Dendritic cell treated with granulocyte-macrophage colony-stimulating factor and Interleukin-4, amounts not matched to agents 40 ng/mL and 50 ng/mL, for 4 days (primary cell): ENCODE measurements at regions not wholly inside any gene's neighbourhood (a gene's known extent, or its start where the extent isn't known, plus 50 kb on each side); places are given as distances from the start of the nearest gene placed in this dataset.
"Not testable (repeated sequence)": the region's sequence is repeated elsewhere in the genome, so short reads cannot be mapped to it uniquely, and the experiment has no call there.

Experiments
- H3K27ac Mint-ChIP-seq: one replicate; pipeline ENCODE4 v1.8.0; 2022; ENCODE audit warnings: mild to moderate bottlenecking, mixed read lengths
- H3K27me3 Mint-ChIP-seq: one replicate; pipeline ENCODE4 v1.8.0; 2022; ENCODE audit warnings: mild to moderate bottlenecking, mixed read lengths
- H3K36me3 Mint-ChIP-seq: one replicate; pipeline ENCODE4 v1.8.0; 2022; ENCODE audit warnings: low read depth, mixed read lengths
- H3K4me1 Mint-ChIP-seq: one replicate; pipeline ENCODE4 v1.8.0; 2022; ENCODE audit warnings: low read depth, mixed read lengths
- H3K4me3 Mint-ChIP-seq: one replicate; pipeline ENCODE4 v1.8.0; 2022; ENCODE audit warnings: mild to moderate bottlenecking, moderate library complexity, mixed read lengths
- H3K9me3 Mint-ChIP-seq: one replicate; pipeline ENCODE4 v1.8.0; 2022; ENCODE audit warnings: mixed read lengths
- intact Hi-C: fragments of 100-400 bp; cut with micrococcal nuclease; formaldehyde crosslinking; loops from one replicate; pipeline ENCODE4 v1.15.0; 2022

- Mint-ChIP-seq H3K4me3 (no peak overlapping the region), H3K4me1 (no peaks in the 10 kb centered on the region), H3K36me3 (no peaks in the 10 kb centered on the region), H3K27ac (no peak overlapping the region), H3K9me3 (peaks cover 10% of the 10 kb centered on the region), H3K27me3 (no peaks in the 10 kb centered on the region)
- intact Hi-C loops = no loop called here
These were observed 1597.3 kb downstream of the CDH8 start for GRCh38 chr16:60438894-60439293.

- peaks cover 10% of the 10 kb centered on the region for H3K9me3 Mint-ChIP-seq
These were observed 1603.8 kb downstream of the CDH8 start for GRCh38 chr16:60432472-60432871.

GRCh38 chr16:60419859-60420258 lies 1616.4 kb downstream of the CDH8 start:
- intact Hi-C loops = no loop called here
- Mint-ChIP-seq H3K27me3 (no peaks in the 10 kb centered on the region), H3K4me3 (no peak overlapping the region), H3K9me3 (peaks cover 9% of the 10 kb centered on the region), H3K27ac (no peak overlapping the region), H3K36me3 (no peaks in the 10 kb centered on the region), H3K4me1 (no peaks in the 10 kb centered on the region)

More at GRCh38 chr16:60432472-60432871, 1603.8 kb downstream of the CDH8 start:
- Mint-ChIP-seq H3K36me3 (no peaks in the 10 kb centered on the region), H3K4me3 (no peak overlapping the region), H3K27ac (no peak overlapping the region), H3K27me3 (no peaks in the 10 kb centered on the region), H3K4me1 (no peaks in the 10 kb centered on the region)
- intact Hi-C loops = no loop called here

GRCh38 chr16:60414613-60415012 lies 1621.6 kb downstream of the CDH8 start:
- peaks cover 9% of the 10 kb centered on the region for H3K9me3 Mint-ChIP-seq
- H3K27me3 Mint-ChIP-seq = no peaks in the 10 kb centered on the region
- intact Hi-C loops = no loop called here
- no peak overlapping the region for H3K4me3 Mint-ChIP-seq
- H3K4me1 Mint-ChIP-seq = no peaks in the 10 kb centered on the region
- no peaks in the 10 kb centered on the region for H3K36me3 Mint-ChIP-seq
- no peak overlapping the region for H3K27ac Mint-ChIP-seq

DNA sequence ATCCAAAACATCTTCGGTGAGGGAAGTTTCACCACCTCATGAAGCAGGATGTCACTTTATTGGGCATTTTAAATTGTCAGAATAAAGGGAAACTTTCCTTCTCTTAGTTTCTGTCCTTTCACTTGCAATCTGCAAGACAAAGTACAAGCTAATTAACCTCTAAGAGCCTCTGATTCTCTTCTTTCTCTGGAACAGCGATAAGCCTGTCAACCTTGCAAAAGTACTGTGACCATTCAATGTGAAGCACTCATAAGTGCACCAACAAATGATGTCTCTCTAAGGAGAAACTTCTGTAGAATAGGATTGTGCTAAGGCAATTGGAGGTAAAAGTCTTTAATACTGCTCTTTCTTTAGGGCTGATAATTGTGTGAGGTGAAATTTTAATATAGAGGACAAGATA lies 1622.3 kb downstream of the CDH8 start:
- Mint-ChIP-seq H3K27ac (no peak overlapping the region), H3K27me3 (no peaks in the 10 kb centered on the region), H3K36me3 (no peaks in the 10 kb centered on the region), H3K4me1 (no peaks in the 10 kb centered on the region), H3K9me3 (peaks cover 9% of the 10 kb centered on the region), H3K4me3 (no peak overlapping the region)
- intact Hi-C loops = no loop called here

GRCh38 chr16:60407606-60408005 lies 1628.6 kb downstream of the CDH8 start:
- Mint-ChIP-seq H3K4me3 (no peak overlapping the region), H3K9me3 (peaks cover 7% of the 10 kb centered on the region), H3K4me1 (no peaks in the 10 kb centered on the region), H3K27ac (no peak overlapping the region), H3K36me3 (no peaks in the 10 kb centered on the region), H3K27me3 (no peaks in the 10 kb centered on the region)
- intact Hi-C loops = no loop called here

GRCh38 chr16:60407034-60407433 lies 1629.2 kb downstream of the CDH8 start:
- H3K4me1 Mint-ChIP-seq = no peaks in the 10 kb centered on the region
- no peaks in the 10 kb centered on the region for H3K36me3 Mint-ChIP-seq
- no peak overlapping the region for H3K4me3 Mint-ChIP-seq
- H3K27ac Mint-ChIP-seq = no peak overlapping the region
- H3K9me3 Mint-ChIP-seq = peaks cover 7% of the 10 kb centered on the region
- no peaks in the 10 kb centered on the region for H3K27me3 Mint-ChIP-seq
- intact Hi-C loops = no loop called here

DNA sequence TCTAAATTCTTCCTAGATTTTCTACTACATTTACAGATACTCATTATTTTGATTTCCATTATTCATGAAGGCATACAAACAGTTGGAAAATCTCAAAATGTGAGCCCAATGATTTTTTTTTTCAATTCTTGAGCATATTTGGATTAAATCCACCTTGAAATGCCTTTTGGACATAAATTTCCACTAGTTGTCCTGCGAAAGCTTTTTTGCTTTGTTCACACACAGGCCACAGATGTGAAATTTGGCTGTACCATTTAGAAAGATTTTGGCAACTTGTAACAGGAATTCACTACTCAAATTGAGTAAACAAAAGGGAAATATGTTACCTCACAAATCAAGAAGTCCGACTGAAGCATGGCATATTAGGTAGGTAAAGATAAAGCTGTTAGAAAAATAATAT lies 1631.0 kb downstream of the CDH8 start:
- Mint-ChIP-seq H3K9me3 (peaks cover 7% of the 10 kb centered on the region), H3K27ac (no peak overlapping the region), H3K36me3 (no peaks in the 10 kb centered on the region), H3K4me3 (no peak overlapping the region), H3K4me1 (no peaks in the 10 kb centered on the region), H3K27me3 (no peaks in the 10 kb centered on the region)
- intact Hi-C loops = no loop called here

DNA sequence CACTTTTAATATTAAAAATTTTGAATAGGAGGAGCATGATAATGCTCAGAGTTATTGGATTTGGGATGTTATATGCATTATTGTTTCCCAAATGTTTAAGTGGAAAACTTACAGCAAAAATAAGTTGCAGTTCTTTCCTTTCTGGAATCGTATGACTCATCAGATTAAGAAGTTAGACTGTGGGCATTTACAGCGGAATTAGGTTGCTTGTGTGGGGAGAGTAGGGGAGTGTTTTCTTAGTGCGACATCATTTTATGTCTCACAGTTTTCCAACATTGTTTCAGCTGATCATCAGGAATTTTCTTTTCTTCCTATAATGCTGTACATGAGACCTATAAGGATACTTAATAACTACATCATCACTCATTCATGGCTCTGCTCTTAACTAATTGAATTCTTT lies 1631.8 kb downstream of the CDH8 start:
- H3K4me3 Mint-ChIP-seq = no peak overlapping the region
- intact Hi-C loops = no loop called here
- no peaks in the 10 kb centered on the region for H3K27me3 Mint-ChIP-seq
- H3K4me1 Mint-ChIP-seq = no peaks in the 10 kb centered on the region
- H3K36me3 Mint-ChIP-seq = no peaks in the 10 kb centered on the region
- H3K9me3 Mint-ChIP-seq = peaks cover 7% of the 10 kb centered on the region
- H3K27ac Mint-ChIP-seq = no peak overlapping the region

DNA sequence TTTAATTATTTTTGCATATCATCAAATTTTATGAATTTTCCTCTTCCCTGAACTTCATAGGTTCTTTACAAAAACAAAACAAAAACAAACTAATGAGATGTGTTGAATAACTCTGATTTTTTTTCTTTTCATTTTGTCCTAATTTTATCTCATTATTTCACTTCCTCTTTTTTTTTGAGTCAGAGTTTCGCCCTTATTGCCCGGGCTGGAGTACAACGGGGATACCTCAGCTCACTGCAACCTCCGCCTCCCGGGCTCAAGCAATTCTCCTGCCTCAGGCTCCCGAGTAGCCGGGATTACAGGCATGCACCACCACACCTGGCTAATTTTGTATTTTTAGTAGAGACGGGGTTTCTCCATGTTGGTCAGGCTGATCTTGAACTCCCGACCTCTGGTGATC lies 1633.3 kb downstream of the CDH8 start:
- H3K9me3 Mint-ChIP-seq, intact Hi-C loops, H3K4me1 Mint-ChIP-seq, H3K27ac Mint-ChIP-seq, H3K36me3 Mint-ChIP-seq, H3K27me3 Mint-ChIP-seq, H3K4me3 Mint-ChIP-seq: not testable (repeated sequence)

GRCh38 chr16:60392380-60392779 lies 1643.9 kb downstream of the CDH8 start:
- no peaks in the 10 kb centered on the region for H3K36me3 Mint-ChIP-seq
- H3K27me3 Mint-ChIP-seq = no peaks in the 10 kb centered on the region
- H3K9me3 Mint-ChIP-seq = no peaks in the 10 kb centered on the region
- H3K4me1 Mint-ChIP-seq = no peaks in the 10 kb centered on the region
- intact Hi-C loops = no loop called here
- no peak overlapping the region for H3K27ac Mint-ChIP-seq
- no peak overlapping the region for H3K4me3 Mint-ChIP-seq

DNA sequence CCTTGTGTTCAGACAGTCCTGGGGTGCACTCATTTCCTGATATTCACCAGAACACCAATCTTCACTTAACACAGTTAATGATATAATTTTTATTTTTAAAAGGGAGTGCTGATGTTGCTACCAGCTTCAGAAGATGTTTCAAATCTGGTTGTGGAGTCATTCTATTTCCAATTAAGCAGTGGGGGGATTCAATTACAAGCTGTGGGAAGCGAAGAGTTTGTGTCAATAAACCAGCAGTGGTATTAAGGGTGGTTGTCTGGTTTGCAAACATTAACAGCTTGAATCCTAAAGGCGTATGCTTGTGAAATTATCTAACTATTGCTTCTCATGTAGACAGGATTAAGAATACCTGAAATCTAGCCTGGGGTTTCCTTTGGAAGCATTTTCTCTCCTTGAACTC lies 1637.5 kb upstream of the GOT2 start:
- Mint-ChIP-seq H3K4me3 (no peak overlapping the region), H3K27me3 (no peaks in the 10 kb centered on the region), H3K4me1 (no peaks in the 10 kb centered on the region), H3K27ac (no peak overlapping the region), H3K36me3 (no peaks in the 10 kb centered on the region), H3K9me3 (peaks cover 9% of the 10 kb centered on the region)
- intact Hi-C loops = no loop called here

DNA sequence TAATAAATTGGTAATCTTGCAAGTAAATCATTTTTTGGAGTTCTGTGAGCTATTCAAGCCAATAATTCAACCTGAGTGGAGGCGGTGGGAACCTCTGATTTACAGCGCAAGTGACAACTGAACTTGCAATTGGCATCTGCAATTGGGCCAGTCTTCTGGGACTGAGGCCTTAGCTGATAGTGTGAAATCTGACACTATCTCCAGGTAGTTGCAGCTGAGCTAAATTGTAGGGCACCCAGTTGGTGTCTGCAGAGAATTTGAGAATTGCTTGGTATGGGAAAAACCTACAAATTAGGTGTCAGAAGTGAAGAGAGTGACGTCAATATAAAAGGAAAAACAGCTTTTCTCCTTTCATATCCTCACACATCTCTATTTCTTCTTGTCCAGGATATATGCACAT lies 1633.6 kb upstream of the GOT2 start:
- Mint-ChIP-seq H3K4me3 (no peak overlapping the region), H3K4me1 (no peaks in the 10 kb centered on the region), H3K27ac (no peak overlapping the region), H3K27me3 (no peaks in the 10 kb centered on the region), H3K36me3 (no peaks in the 10 kb centered on the region), H3K9me3 (peaks cover 9% of the 10 kb centered on the region)
- intact Hi-C loops = no loop called here

DNA sequence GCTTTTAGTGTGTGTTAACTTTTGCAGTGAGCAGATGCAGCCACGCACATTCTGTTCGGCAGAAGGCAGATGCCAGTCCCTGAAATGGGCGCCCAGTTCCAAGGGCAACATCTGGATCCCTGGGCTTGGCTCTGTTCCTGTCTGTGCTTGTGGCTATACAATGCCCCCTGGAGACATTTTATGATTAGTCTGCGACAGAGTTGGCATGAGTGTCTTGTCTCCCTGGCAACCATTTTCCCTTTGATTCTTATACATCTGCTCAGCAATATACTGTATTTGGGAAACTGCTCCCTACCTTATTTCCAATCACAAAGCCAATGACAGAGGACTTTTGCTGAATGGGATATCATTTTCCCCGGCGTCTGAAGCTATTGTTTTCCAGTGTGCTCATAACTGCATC lies 1629.5 kb upstream of the GOT2 start:
- Mint-ChIP-seq H3K9me3 (peaks cover 12% of the 10 kb centered on the region), H3K4me3 (no peak overlapping the region), H3K36me3 (no peaks in the 10 kb centered on the region), H3K4me1 (no peaks in the 10 kb centered on the region), H3K27me3 (no peaks in the 10 kb centered on the region), H3K27ac (no peak overlapping the region)
- intact Hi-C loops = no loop called here

GRCh38 chr16:60359866-60360265 lies 1625.8 kb upstream of the GOT2 start:
- H3K27ac Mint-ChIP-seq, intact Hi-C loops: not testable (repeated sequence)
- peaks cover 18% of the 10 kb centered on the region for H3K9me3 Mint-ChIP-seq

GRCh38 chr16:60359412-60359811 lies 1625.3 kb upstream of the GOT2 start:
- H3K36me3 Mint-ChIP-seq, H3K4me3 Mint-ChIP-seq, intact Hi-C loops, H3K27ac Mint-ChIP-seq, H3K27me3 Mint-ChIP-seq, H3K4me1 Mint-ChIP-seq: not testable (repeated sequence)
- peaks cover 18% of the 10 kb centered on the region for H3K9me3 Mint-ChIP-seq

More at GRCh38 chr16:60359866-60360265, 1625.8 kb upstream of the GOT2 start:
- not testable (repeated sequence) for H3K36me3 Mint-ChIP-seq, H3K4me3 Mint-ChIP-seq, H3K27me3 Mint-ChIP-seq, H3K4me1 Mint-ChIP-seq
